ENCODE measurements at regions not wholly inside any gene's neighbourhood (a gene's known extent, or its start where the extent isn't known, plus 50 kb on each side); places are given as distances from the start of the nearest gene placed in this dataset.

GRCh38 chr21:36596174-36596573 is 102.7 kb upstream of the SIM2 start:
- no peak for DNase-seq
- WGBS, 3 donors, result 42 to 71% (median 51%) methylated on average over 2 of the region's 2 CpGs
- no peak for FAIRE-seq

DNA sequence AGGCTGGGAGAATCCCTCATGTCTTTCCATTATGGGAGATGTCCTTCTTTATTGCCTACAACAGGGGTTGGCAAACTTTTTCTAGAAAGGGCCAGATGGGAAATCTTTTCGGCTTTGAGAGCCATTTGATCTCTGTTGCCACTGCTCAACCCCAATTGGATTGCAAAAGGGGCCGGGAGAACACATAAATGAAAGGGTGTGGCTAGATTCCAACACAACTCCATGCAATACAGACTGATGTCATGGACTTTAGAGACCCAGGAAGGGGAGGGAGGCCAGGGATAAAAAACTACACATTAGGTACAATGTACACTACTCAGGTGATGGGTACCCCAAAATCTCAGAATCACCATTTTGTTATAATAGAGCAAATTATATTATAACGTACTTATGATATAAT is 97.6 kb upstream of the SIM2 start:
- Histone ChIP-seq H3K4me1 (ENCODE audit: control insufficient read depth in 3 of 3, insufficient read depth in 2 of 3, low read depth in 1 of 3, low read length in 2 of 3) (no peaks in the 10 kb centered on the region), H3K9me3 (ENCODE audit: control insufficient read depth in 2 of 2, insufficient read depth in 1 of 2, low read depth in 1 of 2, low read length in 1 of 2) (peaks cover 0 to 4% of the 10 kb centered on the region in 2 donors), H3K27me3 (ENCODE audit: control insufficient read depth in 3 of 3, insufficient read depth in 3 of 3, low read length in 3 of 3) (peaks cover 0 to 6% (median 0%) of the 10 kb centered on the region in 3 donors), H3K27ac (ENCODE audit: low read depth in 1 of 3, low read length in 2 of 3) (no peak overlapping the region), H3K36me3 (ENCODE audit: control insufficient read depth in 3 of 3, insufficient read depth in 2 of 3, low read depth in 1 of 3, low read length in 3 of 3) (no peaks in the 10 kb centered on the region), H3K4me3 (ENCODE audit: low read depth in 1 of 3, low read length in 3 of 3) (no peak overlapping the region)
- WGBS, 3 donors, result 51 to 68% (median 53%) methylated on average over 3 of the region's 3 CpGs
- no peak for FAIRE-seq
- no peak for DNase-seq

More at GRCh38 chr21:36596174-36596573, 102.7 kb upstream of the SIM2 start:
- Histone ChIP-seq H3K36me3 (ENCODE audit: control insufficient read depth in 3 of 3, insufficient read depth in 2 of 3, low read depth in 1 of 3, low read length in 3 of 3) (no peaks in the 10 kb centered on the region), H3K27me3 (ENCODE audit: control insufficient read depth in 3 of 3, insufficient read depth in 3 of 3, low read length in 3 of 3) (peaks cover 0 to 4% (median 0%) of the 10 kb centered on the region in 3 donors), H3K4me1 (ENCODE audit: control insufficient read depth in 3 of 3, insufficient read depth in 2 of 3, low read depth in 1 of 3, low read length in 2 of 3) (no peaks in the 10 kb centered on the region), H3K9me3 (ENCODE audit: control insufficient read depth in 2 of 2, insufficient read depth in 1 of 2, low read depth in 1 of 2, low read length in 1 of 2) (peaks cover 0 to 4% of the 10 kb centered on the region in 2 donors), H3K4me3 (ENCODE audit: low read depth in 1 of 3, low read length in 3 of 3) (no peak overlapping the region), H3K27ac (ENCODE audit: low read depth in 1 of 3, low read length in 2 of 3) (no peak overlapping the region)

GRCh38 chr21:36602735-36603134 is 96.2 kb upstream of the SIM2 start:
- no peak for FAIRE-seq
- H3K27me3 ChIP-seq (ENCODE audit: control insufficient read depth in 3 of 3, insufficient read depth in 3 of 3, low read length in 3 of 3), result peaks cover 0 to 6% (median 0%) of the 10 kb centered on the region in 3 donors
- no peak overlapping the region for H3K27ac ChIP-seq (ENCODE audit: low read depth in 1 of 3, low read length in 2 of 3)
- DNase-seq, result no peak
- WGBS, 3 donors, result 65 to 75% (median 65%) methylated on average over 8 of the region's 8 CpGs
- peaks cover 0 to 4% of the 10 kb centered on the region in 2 donors for H3K9me3 ChIP-seq (ENCODE audit: control insufficient read depth in 2 of 2, insufficient read depth in 1 of 2, low read depth in 1 of 2, low read length in 1 of 2)
- no peaks in the 10 kb centered on the region for H3K36me3 ChIP-seq (ENCODE audit: control insufficient read depth in 3 of 3, insufficient read depth in 2 of 3, low read depth in 1 of 3, low read length in 3 of 3)
- no peaks in the 10 kb centered on the region for H3K4me1 ChIP-seq (ENCODE audit: control insufficient read depth in 3 of 3, insufficient read depth in 2 of 3, low read depth in 1 of 3, low read length in 2 of 3)
- no peak overlapping the region for H3K4me3 ChIP-seq (ENCODE audit: low read depth in 1 of 3, low read length in 3 of 3)

- WGBS, 3 donors, result 31 to 54% (median 53%) methylated on average over 2 of the region's 2 CpGs
- H3K4me3 ChIP-seq (ENCODE audit: low read depth in 1 of 3, low read length in 3 of 3), result no peak overlapping the region
- H3K4me1 ChIP-seq (ENCODE audit: control insufficient read depth in 3 of 3, insufficient read depth in 2 of 3, low read depth in 1 of 3, low read length in 2 of 3), result no peaks in the 10 kb centered on the region
- H3K36me3 ChIP-seq (ENCODE audit: control insufficient read depth in 3 of 3, insufficient read depth in 2 of 3, low read depth in 1 of 3, low read length in 3 of 3), result no peaks in the 10 kb centered on the region
- H3K27ac ChIP-seq (ENCODE audit: low read depth in 1 of 3, low read length in 2 of 3), result no peak overlapping the region
- peaks cover 0 to 6% (median 0%) of the 10 kb centered on the region in 3 donors for H3K27me3 ChIP-seq (ENCODE audit: control insufficient read depth in 3 of 3, insufficient read depth in 3 of 3, low read length in 3 of 3)
- FAIRE-seq (no peak), DNase-seq (no peak)
- peaks cover 0 to 4% of the 10 kb centered on the region in 2 donors for H3K9me3 ChIP-seq (ENCODE audit: control insufficient read depth in 2 of 2, insufficient read depth in 1 of 2, low read depth in 1 of 2, low read length in 1 of 2)
Observed at GRCh38 chr21:36603221-36603620, 95.7 kb upstream of the SIM2 start.

GRCh38 chr21:36605426-36605825 is 93.5 kb upstream of the SIM2 start:
- H3K9me3 ChIP-seq (ENCODE audit: control insufficient read depth in 2 of 2, insufficient read depth in 1 of 2, low read depth in 1 of 2, low read length in 1 of 2), result no peaks in the 10 kb centered on the region
- no peak for FAIRE-seq
- 62 to 75% (median 71%) methylated on average over 8 of the region's 8 CpGs for WGBS, 3 donors
- H3K4me3 ChIP-seq (ENCODE audit: low read depth in 1 of 3, low read length in 3 of 3), result no peak overlapping the region
- DNase-seq, result no peak
- no peaks in the 10 kb centered on the region for H3K4me1 ChIP-seq (ENCODE audit: control insufficient read depth in 3 of 3, insufficient read depth in 2 of 3, low read depth in 1 of 3, low read length in 2 of 3)
- peaks cover 0 to 6% (median 0%) of the 10 kb centered on the region in 3 donors for H3K27me3 ChIP-seq (ENCODE audit: control insufficient read depth in 3 of 3, insufficient read depth in 3 of 3, low read length in 3 of 3)
- H3K27ac ChIP-seq (ENCODE audit: low read depth in 1 of 3, low read length in 2 of 3), result no peak overlapping the region
- H3K36me3 ChIP-seq (ENCODE audit: control insufficient read depth in 3 of 3, insufficient read depth in 2 of 3, low read depth in 1 of 3, low read length in 3 of 3), result no peaks in the 10 kb centered on the region

DNA sequence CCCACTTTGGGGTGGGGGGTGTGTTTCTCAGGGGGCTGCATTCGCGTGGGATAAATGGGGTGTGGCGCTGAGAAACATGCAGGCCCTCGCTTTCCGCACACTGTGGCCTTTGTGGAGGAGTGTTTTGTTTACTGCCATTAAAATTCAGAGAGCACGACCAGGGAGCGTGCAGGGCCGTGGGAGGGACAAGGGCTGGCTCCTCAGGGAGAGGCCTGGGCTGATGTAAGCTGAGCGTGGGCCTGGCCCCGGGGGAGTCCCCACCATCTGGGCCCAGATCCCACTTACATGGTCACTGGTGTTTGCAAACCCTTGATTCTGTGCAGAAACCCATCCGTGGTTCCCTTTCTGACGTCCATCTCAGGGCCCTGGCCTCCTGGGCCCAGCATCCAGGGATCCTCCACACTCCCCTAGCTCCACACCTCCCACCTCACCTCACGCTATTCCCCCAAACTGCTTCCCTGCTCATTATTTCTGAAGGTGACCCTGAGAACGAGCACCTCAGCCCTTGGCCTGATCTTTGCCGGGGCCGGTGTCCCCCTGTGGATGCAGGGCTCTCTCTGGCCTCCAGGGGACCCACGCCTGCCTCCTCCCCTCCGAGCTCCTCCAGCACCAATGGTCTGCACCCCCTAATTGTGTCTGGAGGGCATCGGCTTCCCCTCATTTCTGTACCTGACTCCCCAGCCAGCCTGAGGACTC is 92.5 kb upstream of the SIM2 start:
- Histone ChIP-seq H3K36me3 (ENCODE audit: control insufficient read depth in 3 of 3, insufficient read depth in 2 of 3, low read depth in 1 of 3, low read length in 3 of 3) (no peaks in the 10 kb centered on the region), H3K27ac (ENCODE audit: low read depth in 1 of 3, low read length in 2 of 3) (no peak overlapping the region), H3K9me3 (ENCODE audit: control insufficient read depth in 2 of 2, insufficient read depth in 1 of 2, low read depth in 1 of 2, low read length in 1 of 2) (no peaks in the 10 kb centered on the region), H3K4me3 (ENCODE audit: low read depth in 1 of 3, low read length in 3 of 3) (no peak overlapping the region), H3K27me3 (ENCODE audit: control insufficient read depth in 3 of 3, insufficient read depth in 3 of 3, low read length in 3 of 3) (no peaks in the 10 kb centered on the region), H3K4me1 (ENCODE audit: control insufficient read depth in 3 of 3, insufficient read depth in 2 of 3, low read depth in 1 of 3, low read length in 2 of 3) (no peaks in the 10 kb centered on the region)
- WGBS, 3 donors, result 63 to 69% (median 64%) methylated on average over 19 of the region's 19 CpGs
- DNase-seq, result no peak
- FAIRE-seq, result no peak

GRCh38 chr21:36606983-36607325 is 92.0 kb upstream of the SIM2 start:
- no peak overlapping the region for H3K27ac ChIP-seq (ENCODE audit: low read depth in 1 of 3, low read length in 2 of 3)
- DNase-seq (no peak), FAIRE-seq (no peak)
- no peaks in the 10 kb centered on the region for H3K9me3 ChIP-seq (ENCODE audit: control insufficient read depth in 2 of 2, insufficient read depth in 1 of 2, low read depth in 1 of 2, low read length in 1 of 2)
- no peaks in the 10 kb centered on the region for H3K27me3 ChIP-seq (ENCODE audit: control insufficient read depth in 3 of 3, insufficient read depth in 3 of 3, low read length in 3 of 3)
- no peak overlapping the region for H3K4me3 ChIP-seq (ENCODE audit: low read depth in 1 of 3, low read length in 3 of 3)
- H3K36me3 ChIP-seq (ENCODE audit: control insufficient read depth in 3 of 3, insufficient read depth in 2 of 3, low read depth in 1 of 3, low read length in 3 of 3), result no peaks in the 10 kb centered on the region
- WGBS, 3 donors, result 70 to 80% (median 75%) methylated on average over 6 of the region's 6 CpGs
- H3K4me1 ChIP-seq (ENCODE audit: control insufficient read depth in 3 of 3, insufficient read depth in 2 of 3, low read depth in 1 of 3, low read length in 2 of 3), result no peaks in the 10 kb centered on the region

DNA sequence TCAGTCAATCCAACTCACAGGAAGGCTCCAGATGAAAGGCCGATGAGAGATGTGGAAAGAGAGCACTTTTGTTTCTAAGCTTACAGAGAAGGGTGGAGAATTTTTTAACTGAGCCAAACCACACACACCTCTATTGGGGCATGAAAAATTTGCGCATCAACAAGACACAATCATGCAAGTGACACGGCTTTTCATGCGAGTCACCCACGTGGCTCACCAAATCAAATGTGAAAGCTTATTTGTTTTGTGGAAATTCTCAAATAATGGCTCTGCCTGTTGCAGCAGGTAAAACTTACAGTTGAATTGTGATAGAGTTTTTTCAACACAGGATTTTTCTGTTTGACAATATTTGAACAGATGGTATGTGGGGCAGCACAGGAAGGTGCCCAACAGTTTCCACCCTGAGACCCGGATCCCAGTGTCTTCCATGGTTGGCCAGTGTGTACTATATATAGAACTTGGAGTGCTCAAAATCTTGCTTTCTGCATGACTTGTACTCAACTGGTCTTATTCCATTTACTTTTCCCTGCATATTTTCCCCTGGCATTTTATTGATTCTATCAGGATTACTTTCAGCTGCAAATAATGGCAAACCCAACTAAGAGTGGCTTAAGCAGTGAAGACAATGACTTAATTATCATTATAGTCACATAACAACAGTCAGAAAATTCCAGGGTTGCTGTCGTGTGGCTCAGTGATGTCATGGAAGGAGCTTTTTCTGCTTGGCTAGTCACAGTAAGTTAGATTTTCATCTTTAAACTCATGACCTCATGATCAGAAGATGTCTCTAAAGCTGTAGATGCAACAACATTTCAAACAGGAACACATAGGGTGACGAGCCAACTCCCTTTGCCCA is 90.6 kb upstream of the SIM2 start:
- no peaks in the 10 kb centered on the region for H3K36me3 ChIP-seq (ENCODE audit: control insufficient read depth in 3 of 3, insufficient read depth in 2 of 3, low read depth in 1 of 3, low read length in 3 of 3)
- no peak overlapping the region for H3K27ac ChIP-seq (ENCODE audit: low read depth in 1 of 3, low read length in 2 of 3)
- no peaks in the 10 kb centered on the region for H3K4me1 ChIP-seq (ENCODE audit: control insufficient read depth in 3 of 3, insufficient read depth in 2 of 3, low read depth in 1 of 3, low read length in 2 of 3)
- WGBS, 3 donors, result 78 to 80% (median 78%) methylated on average over 8 of the region's 8 CpGs
- H3K27me3 ChIP-seq (ENCODE audit: control insufficient read depth in 3 of 3, insufficient read depth in 3 of 3, low read length in 3 of 3), result peaks cover 0 to 3% (median 0%) of the 10 kb centered on the region in 3 donors
- no peak overlapping the region for H3K4me3 ChIP-seq (ENCODE audit: low read depth in 1 of 3, low read length in 3 of 3)
- DNase-seq, result no peak
- no peak for FAIRE-seq
- no peaks in the 10 kb centered on the region for H3K9me3 ChIP-seq (ENCODE audit: control insufficient read depth in 2 of 2, insufficient read depth in 1 of 2, low read depth in 1 of 2, low read length in 1 of 2)

Measured in small intestine (tissue), 7 donors.